ENCODE measurements at regions not wholly inside any gene's neighbourhood (a gene's known extent, or its start where the extent isn't known, plus 50 kb on each side); places are given as distances from the start of the nearest gene placed in this dataset.

DNA sequence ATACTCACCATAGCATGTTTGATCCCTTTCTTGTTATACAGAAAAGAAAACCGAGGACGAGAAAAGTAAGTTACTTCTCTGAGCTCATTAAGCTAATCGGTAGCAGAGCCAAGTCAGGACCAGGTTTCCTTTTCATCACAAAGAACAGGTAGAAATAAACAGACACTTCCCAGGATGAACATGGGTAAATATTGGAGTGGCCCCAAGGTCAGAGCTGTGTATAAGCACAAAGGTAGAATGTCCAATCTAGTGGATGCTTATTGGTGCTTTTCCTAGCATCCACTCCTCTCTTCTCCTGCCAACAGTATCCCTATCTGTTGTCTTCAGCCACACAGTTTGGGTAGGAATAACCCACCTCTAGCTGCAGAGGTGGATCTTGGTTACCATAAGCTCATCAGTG lies 52.8 kb upstream of the THUMPD3 start:
- no peak for TF ChIP-seq POLR2AphosphoS5 (IDR thresholded peaks at IDR 0.05)
- no peak for TF ChIP-seq POLR2A (IDR thresholded peaks at IDR 0.05)
- TF ChIP-seq CTCF (IDR thresholded peaks at IDR 0.05 in 8 of 11, conservative IDR thresholded peaks at IDR 0.05 in 3 of 11) = no peak
- H3K27ac ChIP-seq = no peak overlapping the region
- WGBS, 5 donors = 90 to 96% (median 94%) methylated on average over 3 of the region's 3 CpGs
- no peak overlapping the region for H3K4me3 ChIP-seq
- DNase-seq = no peak
- no peaks in the 10 kb centered on the region for H3K36me3 ChIP-seq
- intact Hi-C loops (cut with DNase I; ENCODE audit: low total_unique reads) = no loop called here
- H3K9me3 ChIP-seq = no peaks in the 10 kb centered on the region
- H3K4me1 ChIP-seq = no peaks in the 10 kb centered on the region
- H3K27me3 ChIP-seq (replicated peaks in 1 of 7) = no peaks in the 10 kb centered on the region

GRCh38 chr3:9311228-9311627 lies 51.6 kb upstream of the THUMPD3 start:
- intact Hi-C loops (cut with DNase I; ENCODE audit: low total_unique reads) = no loop called here
- H3K9me3 ChIP-seq = no peaks in the 10 kb centered on the region
- 77 to 92% (median 88%) methylated on average over 6 of the region's 6 CpGs for WGBS, 5 donors
- DNase-seq = no peak
- H3K36me3 ChIP-seq = no peaks in the 10 kb centered on the region
- H3K4me3 ChIP-seq = no peak overlapping the region
- no peaks in the 10 kb centered on the region for H3K27me3 ChIP-seq (replicated peaks in 1 of 7)
- H3K4me1 ChIP-seq = no peaks in the 10 kb centered on the region
- no peak overlapping the region for H3K27ac ChIP-seq
- TF ChIP-seq CTCF (IDR thresholded peaks at IDR 0.05 in 8 of 11, conservative IDR thresholded peaks at IDR 0.05 in 3 of 11) (no peak), POLR2A (IDR thresholded peaks at IDR 0.05) (no peak), POLR2AphosphoS5 (IDR thresholded peaks at IDR 0.05) (no peak)

All from spleen (tissue), 11 donors.